ENCODE measurements at regions not wholly inside any gene's neighbourhood (a gene's known extent, or its start where the extent isn't known, plus 50 kb on each side); places are given as distances from the start of the nearest gene placed in this dataset.

DNA sequence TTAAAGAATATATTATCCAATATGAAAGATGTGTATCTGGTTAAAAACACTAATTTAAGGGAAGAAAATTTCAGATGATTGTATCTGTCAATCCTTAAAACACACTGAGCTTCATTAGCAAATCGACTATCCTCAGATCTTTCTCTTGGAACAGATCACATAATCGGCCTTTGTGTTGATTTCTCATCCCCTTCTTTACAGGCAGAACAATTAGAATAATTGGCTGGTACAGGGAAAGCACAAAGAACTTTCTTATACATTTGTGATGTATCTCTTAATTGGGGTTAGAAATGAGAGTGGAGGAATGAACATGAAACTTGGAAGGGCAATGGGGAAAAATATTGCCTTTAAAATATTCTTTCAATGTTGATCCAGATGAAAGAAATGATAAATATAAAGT lies 662.1 kb downstream of the TLE4 start:
- Histone ChIP-seq H3K27me3 (ENCODE audit: insufficient read depth, low read length) (no peaks in the 10 kb centered on the region), H2AFZ (ENCODE audit: low read length, unreplicated experiment) (no peak overlapping the region), H3K79me2 (ENCODE audit: control insufficient read depth, insufficient read depth, low read length, unreplicated experiment) (no peaks in the 10 kb centered on the region), H3K27ac (ENCODE audit: low read depth, low read length) (no peak overlapping the region), H3K4me1 (ENCODE audit: control insufficient read depth, insufficient read depth, low read length, unreplicated experiment) (no peaks in the 10 kb centered on the region), H3K4me3 (ENCODE audit: low read depth, low read length) (no peak overlapping the region), H3K36me3 (ENCODE audit: insufficient read depth, low read length) (no peaks in the 10 kb centered on the region)

GRCh38 chr9:80233102-80233843 lies 661.5 kb downstream of the TLE4 start:
- H3K79me2 ChIP-seq (ENCODE audit: control insufficient read depth, insufficient read depth, low read length, unreplicated experiment): no peaks in the 10 kb centered on the region
- H3K27ac ChIP-seq (ENCODE audit: low read depth, low read length): no peak overlapping the region
- H3K4me1 ChIP-seq (ENCODE audit: control insufficient read depth, insufficient read depth, low read length, unreplicated experiment): no peaks in the 10 kb centered on the region
- H3K27me3 ChIP-seq (ENCODE audit: insufficient read depth, low read length): no peaks in the 10 kb centered on the region
- H2AFZ ChIP-seq (ENCODE audit: low read length, unreplicated experiment): no peak overlapping the region
- no peak overlapping the region for H3K4me3 ChIP-seq (ENCODE audit: low read depth, low read length)
- H3K36me3 ChIP-seq (ENCODE audit: insufficient read depth, low read length): no peaks in the 10 kb centered on the region

DNA sequence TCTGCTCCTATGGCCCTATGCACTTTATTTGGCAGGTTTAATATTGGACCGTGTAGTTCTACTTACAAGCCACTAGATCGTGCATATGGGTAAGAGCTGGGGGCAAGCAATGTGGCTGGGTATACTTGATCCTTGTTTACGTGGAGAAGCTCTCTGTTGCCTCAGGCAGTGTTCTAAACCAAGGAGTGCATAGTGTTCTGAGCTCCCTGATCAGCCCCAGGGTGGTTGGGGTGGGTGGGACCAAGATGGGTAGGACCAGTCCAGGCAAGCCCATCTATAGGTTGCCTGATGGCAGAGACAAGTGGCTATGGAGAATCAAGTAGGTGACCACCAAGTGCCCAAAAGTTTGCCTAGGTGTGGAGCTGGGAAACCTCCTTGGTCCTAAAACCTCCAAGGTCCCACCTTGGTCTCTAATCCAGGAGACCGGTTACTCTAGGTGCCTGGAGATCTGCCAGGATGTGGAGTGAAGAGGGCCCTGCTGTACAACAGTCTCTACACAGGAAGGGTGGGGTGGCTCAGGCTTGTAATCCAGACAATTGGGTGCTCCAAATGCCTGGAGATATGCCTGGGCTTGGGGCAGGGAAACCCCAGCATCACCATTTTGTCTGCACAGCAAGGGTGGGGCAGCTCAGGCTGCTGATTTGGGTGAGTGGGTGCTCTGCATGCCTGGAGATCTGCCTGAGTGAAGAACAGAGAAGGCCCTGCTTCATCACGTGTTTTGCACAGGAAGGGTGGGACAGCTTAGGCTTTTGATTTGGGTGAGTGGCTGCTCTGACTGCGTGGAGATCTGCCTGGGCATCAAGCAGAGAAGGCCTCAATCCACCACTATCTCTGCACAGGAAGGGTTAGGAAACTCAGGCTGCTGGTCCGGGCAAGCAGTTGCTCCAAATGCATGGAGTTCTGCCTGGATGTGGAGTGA lies 659.8 kb downstream of the TLE4 start:
- Histone ChIP-seq H2AFZ (ENCODE audit: low read length, unreplicated experiment) (no peak overlapping the region), H3K27ac (ENCODE audit: low read depth, low read length) (no peak overlapping the region), H3K4me1 (ENCODE audit: control insufficient read depth, insufficient read depth, low read length, unreplicated experiment) (no peaks in the 10 kb centered on the region), H3K27me3 (ENCODE audit: insufficient read depth, low read length) (no peaks in the 10 kb centered on the region), H3K36me3 (ENCODE audit: insufficient read depth, low read length) (no peaks in the 10 kb centered on the region), H3K79me2 (ENCODE audit: control insufficient read depth, insufficient read depth, low read length, unreplicated experiment) (no peaks in the 10 kb centered on the region), H3K4me3 (ENCODE audit: low read depth, low read length) (no peak overlapping the region)

GRCh38 chr9:80223897-80224296 lies 652.1 kb downstream of the TLE4 start:
- Histone ChIP-seq H3K4me3 (ENCODE audit: low read depth, low read length) (no peak overlapping the region), H3K27me3 (ENCODE audit: insufficient read depth, low read length) (no peaks in the 10 kb centered on the region), H2AFZ (ENCODE audit: low read length, unreplicated experiment) (no peak overlapping the region), H3K27ac (ENCODE audit: low read depth, low read length) (no peak overlapping the region), H3K4me1 (ENCODE audit: control insufficient read depth, insufficient read depth, low read length, unreplicated experiment) (no peaks in the 10 kb centered on the region), H3K36me3 (ENCODE audit: insufficient read depth, low read length) (no peaks in the 10 kb centered on the region), H3K79me2 (ENCODE audit: control insufficient read depth, insufficient read depth, low read length, unreplicated experiment) (no peaks in the 10 kb centered on the region)

DNA sequence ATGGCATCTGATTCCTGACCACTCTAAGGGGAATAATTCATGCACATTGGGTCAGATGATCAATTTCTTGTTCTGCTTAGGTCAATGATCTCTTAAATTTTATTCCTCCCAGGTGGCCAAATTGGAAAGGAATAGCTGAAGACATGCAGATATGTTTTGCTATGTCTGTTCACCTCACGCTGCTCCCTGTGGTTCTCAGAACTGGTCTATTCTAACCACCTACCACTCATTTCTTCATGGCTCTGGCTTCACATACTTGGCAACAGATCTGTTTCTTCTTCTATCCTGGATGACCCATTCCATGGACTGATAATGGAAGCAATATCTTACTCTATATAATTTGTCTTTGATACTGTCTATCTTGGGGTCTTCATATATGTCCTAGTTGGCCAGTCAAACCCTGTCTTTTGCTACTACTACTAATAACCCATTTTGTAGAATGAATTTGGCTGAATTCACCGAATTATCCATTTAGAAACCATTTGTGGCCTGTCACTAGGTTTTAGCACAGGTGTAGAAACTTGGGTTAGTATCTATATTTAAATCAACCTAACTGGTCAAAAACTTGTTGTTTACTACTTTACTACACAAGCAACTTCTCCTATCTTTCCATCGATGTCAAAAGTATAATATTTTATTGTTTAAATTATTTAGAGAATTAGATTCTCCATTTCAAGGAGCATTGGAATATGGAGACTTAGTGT lies 650.9 kb downstream of the TLE4 start:
- H3K79me2 ChIP-seq (ENCODE audit: control insufficient read depth, insufficient read depth, low read length, unreplicated experiment): no peaks in the 10 kb centered on the region
- no peaks in the 10 kb centered on the region for H3K27me3 ChIP-seq (ENCODE audit: insufficient read depth, low read length)
- H3K36me3 ChIP-seq (ENCODE audit: insufficient read depth, low read length): no peaks in the 10 kb centered on the region
- no peak overlapping the region for H2AFZ ChIP-seq (ENCODE audit: low read length, unreplicated experiment)
- H3K4me3 ChIP-seq (ENCODE audit: low read depth, low read length): no peak overlapping the region
- no peaks in the 10 kb centered on the region for H3K4me1 ChIP-seq (ENCODE audit: control insufficient read depth, insufficient read depth, low read length, unreplicated experiment)
- H3K27ac ChIP-seq (ENCODE audit: low read depth, low read length): no peak overlapping the region

- H2AFZ ChIP-seq (ENCODE audit: low read length, unreplicated experiment): no peak overlapping the region
- H3K27ac ChIP-seq (ENCODE audit: low read depth, low read length): no peak overlapping the region
- no peaks in the 10 kb centered on the region for H3K79me2 ChIP-seq (ENCODE audit: control insufficient read depth, insufficient read depth, low read length, unreplicated experiment)
- H3K27me3 ChIP-seq (ENCODE audit: insufficient read depth, low read length): no peaks in the 10 kb centered on the region
- no peaks in the 10 kb centered on the region for H3K36me3 ChIP-seq (ENCODE audit: insufficient read depth, low read length)
- no peaks in the 10 kb centered on the region for H3K4me1 ChIP-seq (ENCODE audit: control insufficient read depth, insufficient read depth, low read length, unreplicated experiment)
- H3K4me3 ChIP-seq (ENCODE audit: low read depth, low read length): no peak overlapping the region
Measured at GRCh38 chr9:80218328-80218727, 646.6 kb downstream of the TLE4 start.

DNA sequence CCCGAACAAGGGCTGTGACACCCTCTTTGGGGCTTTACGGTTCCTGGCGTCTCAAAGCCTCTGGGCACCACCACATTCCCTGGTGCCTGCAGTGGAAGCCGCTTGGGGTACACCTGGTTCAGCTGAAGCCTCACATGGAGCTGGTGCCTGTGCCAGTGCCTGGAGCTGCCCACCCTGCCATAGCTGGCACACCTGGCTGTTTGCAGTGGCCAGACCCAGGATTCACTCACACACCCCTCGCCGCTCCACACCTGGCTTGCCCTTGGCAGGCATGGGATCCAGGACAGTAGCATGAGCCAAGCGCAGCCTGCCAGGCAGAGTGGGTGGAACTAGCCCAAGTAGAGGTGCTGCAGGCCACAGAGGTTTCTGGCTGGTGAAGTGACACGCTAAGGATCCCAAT lies 641.8 kb downstream of the TLE4 start:
- H3K27ac ChIP-seq (ENCODE audit: low read depth, low read length): no peak overlapping the region
- no peak overlapping the region for H2AFZ ChIP-seq (ENCODE audit: low read length, unreplicated experiment)
- no peaks in the 10 kb centered on the region for H3K4me1 ChIP-seq (ENCODE audit: control insufficient read depth, insufficient read depth, low read length, unreplicated experiment)
- H3K27me3 ChIP-seq (ENCODE audit: insufficient read depth, low read length): no peaks in the 10 kb centered on the region
- H3K79me2 ChIP-seq (ENCODE audit: control insufficient read depth, insufficient read depth, low read length, unreplicated experiment): no peaks in the 10 kb centered on the region
- H3K36me3 ChIP-seq (ENCODE audit: insufficient read depth, low read length): no peaks in the 10 kb centered on the region
- no peak overlapping the region for H3K4me3 ChIP-seq (ENCODE audit: low read depth, low read length)

DNA sequence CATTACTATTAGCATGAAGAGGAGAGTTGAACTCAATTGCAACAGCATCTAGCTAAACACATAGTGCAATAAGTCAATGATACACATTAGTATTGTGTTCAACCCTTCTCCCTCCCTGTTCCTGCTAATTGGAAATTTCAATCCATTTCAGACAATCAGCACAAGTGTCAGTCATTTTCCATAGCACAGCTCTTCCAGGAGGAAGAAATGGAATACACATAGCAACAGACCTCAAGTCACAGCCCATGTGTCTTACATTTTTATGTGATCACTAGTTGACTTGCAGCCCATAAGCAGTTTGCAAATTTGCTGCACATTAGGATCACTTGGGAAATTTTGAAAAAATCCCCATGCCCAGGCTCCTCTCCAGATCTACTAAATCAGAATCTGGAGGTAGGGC lies 636.9 kb downstream of the TLE4 start:
- no peak overlapping the region for H3K27ac ChIP-seq (ENCODE audit: low read depth, low read length)
- no peaks in the 10 kb centered on the region for H3K36me3 ChIP-seq (ENCODE audit: insufficient read depth, low read length)
- H2AFZ ChIP-seq (ENCODE audit: low read length, unreplicated experiment): no peak overlapping the region
- H3K4me1 ChIP-seq (ENCODE audit: control insufficient read depth, insufficient read depth, low read length, unreplicated experiment): no peaks in the 10 kb centered on the region
- H3K79me2 ChIP-seq (ENCODE audit: control insufficient read depth, insufficient read depth, low read length, unreplicated experiment): no peaks in the 10 kb centered on the region
- H3K27me3 ChIP-seq (ENCODE audit: insufficient read depth, low read length): no peaks in the 10 kb centered on the region
- H3K4me3 ChIP-seq (ENCODE audit: low read depth, low read length): no peak overlapping the region

GRCh38 chr9:80204054-80204453 lies 632.3 kb downstream of the TLE4 start:
- no peaks in the 10 kb centered on the region for H3K79me2 ChIP-seq (ENCODE audit: control insufficient read depth, insufficient read depth, low read length, unreplicated experiment)
- no peaks in the 10 kb centered on the region for H3K4me1 ChIP-seq (ENCODE audit: control insufficient read depth, insufficient read depth, low read length, unreplicated experiment)
- H3K4me3 ChIP-seq (ENCODE audit: low read depth, low read length): no peak overlapping the region
- H2AFZ ChIP-seq (ENCODE audit: low read length, unreplicated experiment): no peak overlapping the region
- H3K27me3 ChIP-seq (ENCODE audit: insufficient read depth, low read length): no peaks in the 10 kb centered on the region
- H3K27ac ChIP-seq (ENCODE audit: low read depth, low read length): no peak overlapping the region
- H3K36me3 ChIP-seq (ENCODE audit: insufficient read depth, low read length): no peaks in the 10 kb centered on the region

DNA sequence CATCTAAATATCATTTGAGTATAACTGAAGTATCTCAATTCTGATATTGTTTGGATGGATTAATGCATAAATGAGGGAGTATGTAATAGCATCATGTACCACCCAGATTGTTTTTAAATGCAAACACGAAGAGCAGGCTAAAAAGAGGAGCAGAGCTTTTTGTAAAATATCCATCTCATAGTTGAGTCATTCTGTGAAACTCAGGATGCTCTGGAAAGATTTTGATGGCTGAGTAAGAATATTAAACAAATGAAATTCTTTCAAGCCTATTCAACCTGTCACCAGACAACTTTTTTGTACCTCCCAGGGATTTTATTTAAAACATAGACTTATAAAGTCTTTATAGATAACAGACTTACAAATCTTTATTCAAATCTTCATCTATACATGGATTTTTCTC lies 625.9 kb downstream of the TLE4 start:
- no peaks in the 10 kb centered on the region for H3K4me1 ChIP-seq (ENCODE audit: control insufficient read depth, insufficient read depth, low read length, unreplicated experiment)
- H2AFZ ChIP-seq (ENCODE audit: low read length, unreplicated experiment): no peak overlapping the region
- H3K36me3 ChIP-seq (ENCODE audit: insufficient read depth, low read length): no peaks in the 10 kb centered on the region
- H3K27me3 ChIP-seq (ENCODE audit: insufficient read depth, low read length): no peaks in the 10 kb centered on the region
- no peak overlapping the region for H3K27ac ChIP-seq (ENCODE audit: low read depth, low read length)
- H3K79me2 ChIP-seq (ENCODE audit: control insufficient read depth, insufficient read depth, low read length, unreplicated experiment): no peaks in the 10 kb centered on the region
- no peak overlapping the region for H3K4me3 ChIP-seq (ENCODE audit: low read depth, low read length)
